ENCODE measurements at regions not wholly inside any gene's neighbourhood (a gene's known extent, or its start where the extent isn't known, plus 50 kb on each side); places are given as distances from the start of the nearest gene placed in this dataset.
"Not testable (repeated sequence)": the region's sequence is repeated elsewhere in the genome, so short reads cannot be mapped to it uniquely, and the experiment has no call there.

DNA sequence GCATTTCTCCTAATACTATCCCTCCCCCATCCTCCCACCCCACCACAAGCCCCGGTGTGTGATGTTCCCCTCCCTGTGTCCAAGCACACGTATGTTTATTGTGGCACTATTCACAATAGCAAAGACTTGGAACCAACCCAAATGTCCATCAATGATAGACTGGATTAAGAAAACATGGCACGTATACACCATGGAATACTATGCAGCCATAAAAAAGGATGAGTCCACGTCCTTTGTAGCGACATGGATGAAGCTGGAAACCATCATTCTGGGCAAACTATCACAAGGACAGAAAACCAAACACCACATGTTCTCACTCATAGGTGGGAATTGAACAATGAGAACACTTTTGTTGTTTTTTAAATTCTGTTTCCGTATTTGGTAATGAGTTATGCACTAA lies 2294.6 kb upstream of the AGA start:
- TF ChIP-seq, protein P1, sequence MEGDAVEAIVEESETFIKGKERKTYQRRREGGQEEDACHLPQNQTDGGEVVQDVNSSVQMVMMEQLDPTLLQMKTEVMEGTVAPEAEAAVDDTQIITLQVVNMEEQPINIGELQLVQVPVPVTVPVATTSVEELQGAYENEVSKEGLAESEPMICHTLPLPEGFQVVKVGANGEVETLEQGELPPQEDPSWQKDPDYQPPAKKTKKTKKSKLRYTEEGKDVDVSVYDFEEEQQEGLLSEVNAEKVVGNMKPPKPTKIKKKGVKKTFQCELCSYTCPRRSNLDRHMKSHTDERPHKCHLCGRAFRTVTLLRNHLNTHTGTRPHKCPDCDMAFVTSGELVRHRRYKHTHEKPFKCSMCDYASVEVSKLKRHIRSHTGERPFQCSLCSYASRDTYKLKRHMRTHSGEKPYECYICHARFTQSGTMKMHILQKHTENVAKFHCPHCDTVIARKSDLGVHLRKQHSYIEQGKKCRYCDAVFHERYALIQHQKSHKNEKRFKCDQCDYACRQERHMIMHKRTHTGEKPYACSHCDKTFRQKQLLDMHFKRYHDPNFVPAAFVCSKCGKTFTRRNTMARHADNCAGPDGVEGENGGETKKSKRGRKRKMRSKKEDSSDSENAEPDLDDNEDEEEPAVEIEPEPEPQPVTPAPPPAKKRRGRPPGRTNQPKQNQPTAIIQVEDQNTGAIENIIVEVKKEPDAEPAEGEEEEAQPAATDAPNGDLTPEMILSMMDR (IDR thresholded peaks at IDR 0.05): not testable (repeated sequence)
- TF ChIP-seq POLR2A (IDR thresholded peaks at IDR 0.05): not testable (repeated sequence)
